ENCODE measurements at regions not wholly inside any gene's neighbourhood (a gene's known extent, or its start where the extent isn't known, plus 50 kb on each side); places are given as distances from the start of the nearest gene placed in this dataset.

DNA sequence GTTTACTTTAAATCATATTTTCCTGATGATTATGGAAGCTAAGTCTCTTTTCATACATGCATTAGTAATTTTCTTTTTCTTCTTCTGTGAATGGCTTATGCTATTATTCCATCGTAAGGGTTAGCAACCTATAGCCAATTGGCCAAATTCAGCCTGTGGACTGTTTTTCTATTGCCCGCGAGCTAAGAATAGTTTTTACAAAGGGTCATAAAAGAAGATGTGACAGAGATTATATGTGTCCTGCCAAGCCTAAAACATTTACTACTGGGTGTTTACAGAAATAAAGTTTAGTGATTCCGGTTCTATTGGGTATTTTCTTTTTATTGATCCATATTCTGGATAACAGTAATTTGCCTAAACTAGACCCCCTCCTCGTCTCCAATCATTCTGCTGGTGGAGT lies 268.8 kb upstream of the DIO3 start:
- dilution Hi-C loops (cut with MboI; ENCODE audit: extremely low pct_ligation_motif_present, low sequenced_read_pairs): no loop called here
- Histone ChIP-seq H3K9me3 (replicated peaks; ENCODE audit: control insufficient read depth, insufficient read depth, low read length) (no peaks in the 10 kb centered on the region), H3K4me3 (replicated peaks in 1 of 3; ENCODE audit: insufficient read depth in 1 of 3, low read depth in 1 of 3, low read length in 3 of 3) (no peak overlapping the region), H3K27ac (ENCODE audit: insufficient read depth, low read depth, low read length) (no peak overlapping the region), H2AFZ (ENCODE audit: low read depth, low read length) (no peak overlapping the region), H3K79me2 (ENCODE audit: control insufficient read depth, insufficient read depth, low read length) (no peaks in the 10 kb centered on the region), H3K9ac (replicated peaks; ENCODE audit: extremely low read depth, insufficient read depth, low read length) (no peak overlapping the region), H4K20me1 (replicated peaks; ENCODE audit: control insufficient read depth, extremely low read depth, insufficient read depth, low read length) (no peaks in the 10 kb centered on the region), H3K4me1 (ENCODE audit: control insufficient read depth, extremely low read depth, insufficient read depth, low read length) (no peaks in the 10 kb centered on the region), H3K27me3 (ENCODE audit: control insufficient read depth in 2 of 2, insufficient read depth in 2 of 2, low read length in 2 of 2) (no peaks in the 10 kb centered on the region), H3K9me1 (replicated peaks; ENCODE audit: control insufficient read depth, extremely low read depth, insufficient read depth, low read length) (no peaks in the 10 kb centered on the region), H3K36me3 (ENCODE audit: control insufficient read depth in 2 of 2, extremely low read depth in 1 of 2, insufficient read depth in 2 of 2, low read length in 2 of 2) (no peaks in the 10 kb centered on the region), H3K4me2 (ENCODE audit: insufficient read depth, low read length) (no peak overlapping the region)
- POLR2A ChIA-PET: no interaction called here
- no peak for TF ChIP-seq MAX (IDR thresholded peaks at IDR 0.05; ENCODE audit: insufficient read depth, insufficient read length)
- no peak for TF ChIP-seq POLR2AphosphoS5 (IDR thresholded peaks at IDR 0.05; ENCODE audit: insufficient read depth, low read depth, low read length)
- no peak for TF ChIP-seq GATA2 (IDR thresholded peaks at IDR 0.05; ENCODE audit: insufficient read depth, insufficient read length, low read depth, low read length)
- no peak for TF ChIP-seq EZH2 (IDR thresholded peaks at IDR 0.05; ENCODE audit: borderline replicate concordance, low read depth, low read length, severe bottlenecking)
- TF ChIP-seq, protein P1, sequence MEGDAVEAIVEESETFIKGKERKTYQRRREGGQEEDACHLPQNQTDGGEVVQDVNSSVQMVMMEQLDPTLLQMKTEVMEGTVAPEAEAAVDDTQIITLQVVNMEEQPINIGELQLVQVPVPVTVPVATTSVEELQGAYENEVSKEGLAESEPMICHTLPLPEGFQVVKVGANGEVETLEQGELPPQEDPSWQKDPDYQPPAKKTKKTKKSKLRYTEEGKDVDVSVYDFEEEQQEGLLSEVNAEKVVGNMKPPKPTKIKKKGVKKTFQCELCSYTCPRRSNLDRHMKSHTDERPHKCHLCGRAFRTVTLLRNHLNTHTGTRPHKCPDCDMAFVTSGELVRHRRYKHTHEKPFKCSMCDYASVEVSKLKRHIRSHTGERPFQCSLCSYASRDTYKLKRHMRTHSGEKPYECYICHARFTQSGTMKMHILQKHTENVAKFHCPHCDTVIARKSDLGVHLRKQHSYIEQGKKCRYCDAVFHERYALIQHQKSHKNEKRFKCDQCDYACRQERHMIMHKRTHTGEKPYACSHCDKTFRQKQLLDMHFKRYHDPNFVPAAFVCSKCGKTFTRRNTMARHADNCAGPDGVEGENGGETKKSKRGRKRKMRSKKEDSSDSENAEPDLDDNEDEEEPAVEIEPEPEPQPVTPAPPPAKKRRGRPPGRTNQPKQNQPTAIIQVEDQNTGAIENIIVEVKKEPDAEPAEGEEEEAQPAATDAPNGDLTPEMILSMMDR (IDR thresholded peaks at IDR 0.05; ENCODE audit: extremely low read depth in 1 of 2, insufficient read depth in 1 of 2, low read depth in 1 of 2, low read length in 2 of 2): no peak
- TF ChIP-seq JUN (IDR thresholded peaks at IDR 0.05; ENCODE audit: borderline replicate concordance, insufficient read depth, insufficient read length, low read depth): no peak
- TF ChIP-seq FOS (IDR thresholded peaks at IDR 0.05; ENCODE audit: borderline replicate concordance, insufficient read depth, low read length): no peak
- no peak for TF ChIP-seq POLR2A (IDR thresholded peaks at IDR 0.05; ENCODE audit: low read depth, low read length)
- TF ChIP-seq MYC (IDR thresholded peaks at IDR 0.05; ENCODE audit: low read depth, low read length): no peak
- intact Hi-C loops (cut with micrococcal nuclease): no loop called here
- DNase-seq (ENCODE audit: low read depth, low spot score): no peak
- CTCF ChIA-PET: no interaction called here
- BruUV-seq (replicated peaks): no TSS peak
- FAIRE-seq: no peak

Data from endothelial cell of umbilical vein (primary cell).